ENCODE measurements at regions not wholly inside any gene's neighbourhood (a gene's known extent, or its start where the extent isn't known, plus 50 kb on each side); places are given as distances from the start of the nearest gene placed in this dataset.
"Not testable (repeated sequence)": the region's sequence is repeated elsewhere in the genome, so short reads cannot be mapped to it uniquely, and the experiment has no call there.

DNA sequence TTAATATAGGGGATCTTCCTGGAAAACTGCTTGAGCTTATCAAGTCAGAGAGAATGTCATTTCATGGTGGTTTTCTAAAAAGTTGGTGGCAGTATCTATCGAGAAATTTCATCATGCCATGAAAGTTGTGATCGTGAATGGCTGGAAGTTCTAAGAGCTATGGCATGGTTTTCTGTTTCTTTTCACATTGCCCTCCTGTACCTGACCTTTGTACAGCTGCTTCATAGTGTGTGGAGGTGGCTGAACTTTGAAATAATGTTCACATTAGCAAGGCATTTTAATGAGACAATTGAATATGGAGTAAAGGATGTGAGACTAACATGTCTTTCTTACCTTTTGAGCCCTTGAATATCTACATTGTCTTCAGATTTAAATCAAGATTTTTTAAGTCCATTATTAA lies 278.2 kb upstream of the ID4 start:
- H3K9me3 ChIP-seq = no peaks in the 10 kb centered on the region
- H3K27ac ChIP-seq = no peak overlapping the region
- no peak for DNase-seq
- TF ChIP-seq, protein P1, sequence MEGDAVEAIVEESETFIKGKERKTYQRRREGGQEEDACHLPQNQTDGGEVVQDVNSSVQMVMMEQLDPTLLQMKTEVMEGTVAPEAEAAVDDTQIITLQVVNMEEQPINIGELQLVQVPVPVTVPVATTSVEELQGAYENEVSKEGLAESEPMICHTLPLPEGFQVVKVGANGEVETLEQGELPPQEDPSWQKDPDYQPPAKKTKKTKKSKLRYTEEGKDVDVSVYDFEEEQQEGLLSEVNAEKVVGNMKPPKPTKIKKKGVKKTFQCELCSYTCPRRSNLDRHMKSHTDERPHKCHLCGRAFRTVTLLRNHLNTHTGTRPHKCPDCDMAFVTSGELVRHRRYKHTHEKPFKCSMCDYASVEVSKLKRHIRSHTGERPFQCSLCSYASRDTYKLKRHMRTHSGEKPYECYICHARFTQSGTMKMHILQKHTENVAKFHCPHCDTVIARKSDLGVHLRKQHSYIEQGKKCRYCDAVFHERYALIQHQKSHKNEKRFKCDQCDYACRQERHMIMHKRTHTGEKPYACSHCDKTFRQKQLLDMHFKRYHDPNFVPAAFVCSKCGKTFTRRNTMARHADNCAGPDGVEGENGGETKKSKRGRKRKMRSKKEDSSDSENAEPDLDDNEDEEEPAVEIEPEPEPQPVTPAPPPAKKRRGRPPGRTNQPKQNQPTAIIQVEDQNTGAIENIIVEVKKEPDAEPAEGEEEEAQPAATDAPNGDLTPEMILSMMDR (IDR thresholded peaks at IDR 0.05) = no peak
- TF ChIP-seq POLR2A (IDR thresholded peaks at IDR 0.05) (no peak), POLR2AphosphoS5 (IDR thresholded peaks at IDR 0.05) (no peak), EP300 (IDR thresholded peaks at IDR 0.05) (no peak)
- no peaks in the 10 kb centered on the region for H3K27me3 ChIP-seq
- no peaks in the 10 kb centered on the region for H3K36me3 ChIP-seq
- no peak overlapping the region for H3K4me3 ChIP-seq
- 58 to 80% methylated on average over 2 of the region's 2 CpGs for WGBS, 2 donors
- intact Hi-C loops (cut with DNase I) = no loop called here
- H3K4me1 ChIP-seq = peaks cover 0 to 5% (median 0%) of the 10 kb centered on the region in 4 donors

DNA sequence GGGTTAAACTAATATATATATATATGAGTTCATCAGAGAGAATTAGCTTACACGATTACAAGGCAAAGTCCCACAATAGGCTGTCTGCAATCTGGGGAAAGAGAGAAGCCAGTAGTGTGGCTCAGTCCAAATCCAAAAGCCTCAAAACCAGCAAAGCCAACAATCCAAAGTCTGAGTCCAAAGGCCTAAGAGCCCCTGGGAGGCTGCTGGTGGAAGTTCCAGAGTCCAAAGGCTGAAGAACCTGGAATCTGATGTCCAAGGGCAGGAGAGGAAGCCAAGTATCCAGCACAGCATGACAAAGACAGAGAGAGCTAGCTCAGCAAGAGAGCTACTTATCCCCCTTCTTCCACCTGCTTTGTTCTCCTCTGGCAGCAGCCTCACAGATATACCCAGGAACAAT lies 274.7 kb upstream of the ID4 start:
- Histone ChIP-seq H3K27me3 (no peaks in the 10 kb centered on the region), H3K36me3 (no peaks in the 10 kb centered on the region), H3K4me1 (no peaks in the 10 kb centered on the region), H3K27ac (no peak overlapping the region), H3K9me3 (no peaks in the 10 kb centered on the region), H3K4me3 (no peak overlapping the region)
- intact Hi-C loops (cut with DNase I) = no loop called here
- whole genome bisulfite sequencing, 2 donors = 71 to 94% methylated on average over 1 of the region's 1 CpG
- DNase-seq = no peak
- TF ChIP-seq EP300 (IDR thresholded peaks at IDR 0.05) = no peak
- TF ChIP-seq POLR2A (IDR thresholded peaks at IDR 0.05) = no peak

DNA sequence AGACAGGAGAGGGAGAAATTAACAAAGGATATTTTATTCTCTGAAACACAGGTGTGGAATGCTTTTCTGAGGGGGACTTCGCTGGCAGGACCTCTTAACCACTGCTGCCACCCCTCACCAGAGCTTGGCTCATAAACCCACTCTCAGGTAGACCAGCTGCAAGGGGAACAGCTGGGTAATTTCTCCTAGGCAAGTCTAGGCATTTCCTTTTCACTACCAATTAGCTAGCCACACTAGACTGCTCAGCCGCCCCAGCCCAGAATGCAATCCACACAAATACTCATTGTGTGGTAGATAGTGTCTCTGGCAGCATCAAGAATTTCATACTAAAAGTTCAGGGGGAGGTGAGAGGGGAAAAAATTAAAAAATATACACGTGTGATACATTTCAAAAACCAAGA lies 267.6 kb upstream of the ID4 start:
- WGBS, 2 donors = 69 to 76% methylated on average over 3 of the region's 3 CpGs
- no peak for DNase-seq
- TF ChIP-seq POLR2A (IDR thresholded peaks at IDR 0.05) (no peak), EP300 (IDR thresholded peaks at IDR 0.05) (no peak), POLR2AphosphoS5 (IDR thresholded peaks at IDR 0.05) (no peak)
- TF ChIP-seq, protein P1 (IDR thresholded peaks at IDR 0.05) = no peak
- H3K36me3 ChIP-seq = no peaks in the 10 kb centered on the region
- no peak overlapping the region for H3K4me3 ChIP-seq
- no peaks in the 10 kb centered on the region for H3K9me3 ChIP-seq
- no peaks in the 10 kb centered on the region for H3K27me3 ChIP-seq
- intact Hi-C loops (cut with DNase I) = no loop called here
- no peaks in the 10 kb centered on the region for H3K4me1 ChIP-seq
- H3K27ac ChIP-seq = no peak overlapping the region

DNA sequence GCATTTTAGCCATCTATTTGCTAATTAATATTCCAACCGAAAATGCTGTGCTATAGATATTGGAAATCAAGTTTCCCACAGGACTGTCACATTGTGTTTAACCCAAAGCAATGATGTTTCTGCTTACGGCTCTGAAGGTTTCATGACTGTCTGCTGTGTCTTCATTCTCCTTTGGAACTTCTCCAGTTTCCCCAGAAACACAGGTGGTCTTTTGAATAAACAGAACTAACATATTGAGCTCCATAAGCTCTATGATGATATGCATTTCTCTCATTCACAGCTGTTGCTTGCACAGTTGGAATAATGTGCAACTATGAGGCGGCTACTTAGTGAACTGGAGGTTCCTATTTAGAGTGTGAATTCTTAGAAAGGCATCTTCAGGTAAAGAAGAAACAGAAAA lies 266.0 kb upstream of the ID4 start:
- no peak overlapping the region for H3K27ac ChIP-seq
- no peaks in the 10 kb centered on the region for H3K36me3 ChIP-seq
- H3K4me3 ChIP-seq = no peak overlapping the region
- TF ChIP-seq, protein P1 (IDR thresholded peaks at IDR 0.05) = no peak
- no peak for TF ChIP-seq EP300 (IDR thresholded peaks at IDR 0.05)
- no peak for TF ChIP-seq POLR2A (IDR thresholded peaks at IDR 0.05)
- TF ChIP-seq POLR2AphosphoS5 (IDR thresholded peaks at IDR 0.05) = no peak
- H3K27me3 ChIP-seq = no peaks in the 10 kb centered on the region
- H3K4me1 ChIP-seq = no peaks in the 10 kb centered on the region
- intact Hi-C loops (cut with DNase I) = no loop called here
- 87 to 88% methylated on average over 3 of the region's 3 CpGs for WGBS, 2 donors
- no peaks in the 10 kb centered on the region for H3K9me3 ChIP-seq
- no peak for DNase-seq

DNA sequence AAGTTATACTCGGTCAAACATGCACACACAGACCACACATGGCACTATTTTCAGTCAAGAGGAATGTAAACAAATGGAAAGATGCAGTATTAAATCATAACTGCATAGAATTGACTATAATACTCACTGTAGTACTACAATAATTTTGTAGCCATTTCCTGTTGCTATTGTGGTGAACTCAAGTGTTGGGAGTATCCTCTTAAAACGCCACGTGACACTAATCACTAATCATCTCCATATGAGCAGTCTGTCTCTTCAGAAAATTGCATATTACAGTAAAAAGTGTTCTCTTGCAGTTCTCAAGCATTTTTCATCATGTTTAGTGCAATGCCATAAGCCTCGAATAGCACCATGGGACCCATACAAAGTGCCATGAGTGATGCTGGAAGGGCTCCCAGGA lies 258.7 kb upstream of the ID4 start:
- H3K27me3 ChIP-seq = no peaks in the 10 kb centered on the region
- 78 to 79% methylated on average over 4 of the region's 4 CpGs for WGBS, 2 donors
- no peak overlapping the region for H3K4me3 ChIP-seq
- peaks cover 0 to 7% (median 2%) of the 10 kb centered on the region in 4 donors for H3K9me3 ChIP-seq
- no peak overlapping the region for H3K27ac ChIP-seq
- intact Hi-C loops (cut with DNase I) = no loop called here
- TF ChIP-seq, protein P1 (IDR thresholded peaks at IDR 0.05) = no peak
- TF ChIP-seq POLR2AphosphoS5 (IDR thresholded peaks at IDR 0.05) (no peak), EP300 (IDR thresholded peaks at IDR 0.05) (no peak), POLR2A (IDR thresholded peaks at IDR 0.05) (no peak)
- no peaks in the 10 kb centered on the region for H3K4me1 ChIP-seq
- no peaks in the 10 kb centered on the region for H3K36me3 ChIP-seq
- no peak for DNase-seq

DNA sequence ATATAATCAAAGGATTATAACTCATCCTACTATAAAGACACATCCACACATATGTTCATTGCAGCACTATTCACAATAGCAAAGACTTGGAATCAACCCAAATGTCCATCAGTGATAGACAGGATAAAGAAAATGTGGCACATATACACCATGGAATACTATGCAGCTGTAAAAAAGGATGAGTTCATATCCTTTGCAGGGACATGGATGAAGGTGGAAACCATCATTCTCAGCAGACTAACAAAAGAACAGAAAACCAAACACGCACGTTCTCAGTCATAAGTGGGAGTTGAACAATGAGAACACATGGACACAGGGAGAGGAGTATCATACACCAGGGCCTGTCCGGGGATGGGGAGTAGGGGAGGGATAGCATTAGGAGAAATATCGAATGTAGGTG lies 253.0 kb upstream of the ID4 start:
- intact Hi-C loops (cut with DNase I); H3K4me3 ChIP-seq: not testable (repeated sequence)
- WGBS, 2 donors = 85 to 95% methylated on average over 4 of the region's 4 CpGs

More for the DNA sequence above, 253.0 kb upstream of the ID4 start:
- H3K9me3 ChIP-seq, H3K4me1 ChIP-seq, H3K36me3 ChIP-seq, H3K27me3 ChIP-seq, H3K27ac ChIP-seq, DNase-seq: not testable (repeated sequence)

Data from sigmoid colon (tissue), 6 donors.